ENCODE measurements at regions not wholly inside any gene's neighbourhood (a gene's known extent, or its start where the extent isn't known, plus 50 kb on each side); places are given as distances from the start of the nearest gene placed in this dataset.
"Not testable (repeated sequence)": the region's sequence is repeated elsewhere in the genome, so short reads cannot be mapped to it uniquely, and the experiment has no call there.

DNA sequence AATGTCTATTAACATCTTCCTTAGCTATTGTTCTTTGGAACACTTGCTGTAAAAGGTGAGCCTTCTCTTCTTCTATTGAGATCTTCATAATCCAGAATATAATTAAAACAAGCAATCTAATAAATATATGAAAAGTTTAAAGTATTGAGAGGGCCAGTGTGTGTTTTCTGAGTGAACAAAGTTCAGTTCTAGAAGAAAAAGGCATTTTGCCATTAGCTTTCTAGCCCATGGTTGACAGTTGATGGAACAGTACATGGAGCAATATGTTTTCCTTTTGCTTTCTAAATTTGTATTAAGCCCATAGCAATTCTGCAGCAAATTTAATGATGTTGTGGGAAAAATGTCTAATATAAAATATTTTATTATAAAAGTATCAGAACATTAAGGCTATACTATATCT is 853.0 kb downstream of the TRHDE start:
- Mint-ChIP-seq H3K36me3 (no peaks in the 10 kb centered on the region), H3K27ac (no peak overlapping the region), H3K9me3 (peaks cover 5% of the 10 kb centered on the region), H3K4me1 (no peaks in the 10 kb centered on the region), H3K27me3 (no peaks in the 10 kb centered on the region), H3K4me3 (no peak overlapping the region)
- DNase-seq (ENCODE audit: low spot score in 2 of 2) (no peak), ATAC-seq (ENCODE audit: low read depth) (no peak)

DNA sequence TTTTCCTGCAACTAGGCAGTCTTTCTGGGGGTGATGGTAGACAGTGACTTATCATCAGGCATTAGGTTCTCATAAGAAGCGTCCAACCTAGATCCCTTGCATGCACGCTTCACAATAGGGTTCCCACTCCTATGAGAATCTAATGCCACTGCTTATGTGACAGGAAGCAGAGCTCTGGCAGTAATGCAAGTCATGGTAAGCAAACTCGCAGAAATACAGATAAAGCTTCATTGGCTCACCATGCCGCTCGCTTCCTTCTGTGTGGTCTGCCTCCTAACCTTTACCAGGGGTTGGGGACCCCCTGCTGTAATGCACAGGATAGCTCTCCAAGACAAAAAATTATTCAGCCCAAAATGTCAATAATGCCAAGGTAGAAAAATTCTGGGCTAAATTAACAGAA is 864.2 kb downstream of the TRHDE start:
- Mint-ChIP-seq H3K4me3 (no peak overlapping the region), H3K9me3 (no peaks in the 10 kb centered on the region), H3K27me3 (no peaks in the 10 kb centered on the region), H3K36me3 (no peaks in the 10 kb centered on the region), H3K4me1 (no peaks in the 10 kb centered on the region), H3K27ac (no peak overlapping the region)
- ATAC-seq (ENCODE audit: low read depth) (no peak), DNase-seq (ENCODE audit: low spot score in 2 of 2) (no peak)

DNA sequence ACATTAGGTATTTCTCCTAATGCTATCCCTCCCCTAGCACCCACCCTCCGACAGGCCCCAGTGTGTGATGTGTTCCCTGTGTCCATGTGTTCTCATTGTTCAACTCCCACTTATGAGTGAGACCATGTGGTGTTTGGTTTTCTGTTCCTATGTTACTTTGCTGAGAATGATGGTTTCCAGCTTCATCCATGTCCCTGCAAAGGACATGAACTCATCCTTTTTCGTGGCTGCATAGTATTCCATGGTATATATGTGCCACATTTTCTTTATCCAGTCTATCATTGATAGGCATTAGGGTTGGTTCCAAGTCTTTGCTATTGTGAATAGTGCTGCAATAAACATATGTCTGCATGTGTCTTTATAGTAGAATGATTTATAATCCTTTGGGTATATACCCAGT is 867.5 kb downstream of the TRHDE start:
- not testable (repeated sequence) for H3K27ac Mint-ChIP-seq; H3K27me3 Mint-ChIP-seq; H3K36me3 Mint-ChIP-seq; H3K4me3 Mint-ChIP-seq; DNase-seq (ENCODE audit: low spot score in 2 of 2); H3K9me3 Mint-ChIP-seq; ATAC-seq (ENCODE audit: low read depth); H3K4me1 Mint-ChIP-seq

- H3K27ac Mint-ChIP-seq: no peak overlapping the region
- DNase-seq (ENCODE audit: low spot score in 2 of 2) (no peak), ATAC-seq (ENCODE audit: low read depth) (no peak)
- no peak overlapping the region for H3K4me3 Mint-ChIP-seq
- no peaks in the 10 kb centered on the region for H3K36me3 Mint-ChIP-seq
- H3K4me1 Mint-ChIP-seq: no peaks in the 10 kb centered on the region
- H3K9me3 Mint-ChIP-seq: peaks cover 1% of the 10 kb centered on the region
- H3K27me3 Mint-ChIP-seq: no peaks in the 10 kb centered on the region
Observed at GRCh38 chr12:73158341-73158740, 886.2 kb downstream of the TRHDE start.

GRCh38 chr12:73159954-73160353 is 887.8 kb downstream of the TRHDE start:
- DNase-seq (ENCODE audit: low spot score in 2 of 2) (no peak), ATAC-seq (ENCODE audit: low read depth) (no peak)
- Mint-ChIP-seq H3K27ac (no peak overlapping the region), H3K4me1 (no peaks in the 10 kb centered on the region), H3K9me3 (peaks cover 1% of the 10 kb centered on the region), H3K27me3 (no peaks in the 10 kb centered on the region), H3K4me3 (no peak overlapping the region), H3K36me3 (no peaks in the 10 kb centered on the region)

- ATAC-seq (ENCODE audit: low read depth) (no peak), DNase-seq (ENCODE audit: low spot score in 2 of 2) (no peak)
- Mint-ChIP-seq H3K9me3 (peaks cover 1% of the 10 kb centered on the region), H3K36me3 (no peaks in the 10 kb centered on the region), H3K4me3 (no peak overlapping the region), H3K27ac (no peak overlapping the region), H3K27me3 (no peaks in the 10 kb centered on the region), H3K4me1 (no peaks in the 10 kb centered on the region)
Observed at GRCh38 chr12:73161970-73162369, 889.8 kb downstream of the TRHDE start.

DNA sequence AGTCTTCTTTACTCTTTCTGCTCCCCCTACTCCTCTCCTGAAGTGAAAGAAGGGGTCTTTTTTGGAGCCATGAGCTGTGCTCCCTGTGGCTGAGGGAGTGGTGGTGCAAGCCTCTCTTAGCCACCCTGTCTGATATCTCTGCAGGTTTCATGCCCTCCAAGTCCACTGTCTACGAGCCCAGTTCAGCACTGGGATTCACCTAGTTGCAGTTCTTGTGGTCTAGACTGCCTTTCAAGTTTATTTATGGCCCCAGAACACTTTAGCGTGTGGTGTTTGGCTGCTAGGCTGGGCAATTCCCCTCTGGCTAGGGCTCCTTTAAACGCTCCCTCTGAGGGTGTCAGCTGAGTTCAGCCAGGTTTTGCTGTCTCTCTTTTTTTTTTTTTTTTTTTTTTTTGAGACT is 908.6 kb downstream of the TRHDE start:
- no peaks in the 10 kb centered on the region for H3K4me1 Mint-ChIP-seq
- H3K36me3 Mint-ChIP-seq: no peaks in the 10 kb centered on the region

DNA sequence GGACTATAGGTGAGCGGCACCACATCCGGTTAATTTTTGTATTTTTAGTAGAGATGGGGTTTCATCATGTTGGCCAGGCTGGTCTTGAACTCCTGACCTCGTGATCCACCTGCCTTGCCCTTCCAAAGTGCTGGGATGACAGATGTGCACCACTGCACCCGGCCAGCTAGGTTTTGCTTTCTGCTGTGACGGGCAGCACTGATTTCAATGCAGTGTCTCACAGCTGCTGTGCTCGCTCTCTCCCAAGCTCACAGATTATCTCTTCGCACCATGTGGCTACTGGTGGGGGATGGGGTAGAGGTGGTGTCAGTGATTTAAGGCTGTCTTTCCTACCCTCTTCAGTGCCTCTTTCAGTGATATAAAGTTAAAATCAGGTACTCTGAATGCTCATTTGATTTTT is 909.1 kb downstream of the TRHDE start:
- Mint-ChIP-seq H3K27ac (no peak overlapping the region), H3K9me3 (peaks cover 13% of the 10 kb centered on the region), H3K4me1 (no peaks in the 10 kb centered on the region), H3K36me3 (no peaks in the 10 kb centered on the region), H3K27me3 (no peaks in the 10 kb centered on the region), H3K4me3 (no peak overlapping the region)
- DNase-seq (ENCODE audit: low spot score in 2 of 2) (no peak), ATAC-seq (ENCODE audit: low read depth) (no peak)

More for the DNA sequence above, 908.6 kb downstream of the TRHDE start:
- no peak overlapping the region for H3K4me3 Mint-ChIP-seq
- H3K27ac Mint-ChIP-seq: no peak overlapping the region
- DNase-seq (ENCODE audit: low spot score in 2 of 2) (no peak), ATAC-seq (ENCODE audit: low read depth) (no peak)
- no peaks in the 10 kb centered on the region for H3K27me3 Mint-ChIP-seq
- peaks cover 12% of the 10 kb centered on the region for H3K9me3 Mint-ChIP-seq

DNA sequence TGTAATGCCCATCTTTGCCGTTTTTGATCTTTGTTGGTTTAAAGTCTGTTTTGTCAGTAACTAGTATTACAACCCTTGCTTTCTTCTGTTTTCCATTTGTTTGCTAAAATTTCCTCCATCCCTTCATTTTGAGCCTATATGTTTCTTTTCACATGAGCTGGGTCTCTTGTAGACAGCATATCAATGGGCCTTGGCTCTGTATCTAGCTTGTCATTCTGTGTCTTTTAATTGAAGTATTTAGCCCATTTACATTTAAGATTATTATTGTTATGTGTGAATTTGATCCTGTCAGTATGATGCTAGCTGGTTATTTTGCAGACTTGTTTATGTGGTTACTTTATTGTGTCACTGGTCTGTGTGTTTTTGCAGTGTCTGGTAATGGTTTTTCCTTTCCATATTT is 913.2 kb downstream of the TRHDE start:
- Mint-ChIP-seq H3K27ac (no peak overlapping the region), H3K36me3 (no peaks in the 10 kb centered on the region), H3K4me1 (no peaks in the 10 kb centered on the region), H3K4me3 (no peak overlapping the region), H3K27me3 (no peaks in the 10 kb centered on the region), H3K9me3 (peaks cover 20% of the 10 kb centered on the region)
- ATAC-seq (ENCODE audit: low read depth) (no peak), DNase-seq (ENCODE audit: low spot score in 2 of 2) (no peak)

DNA sequence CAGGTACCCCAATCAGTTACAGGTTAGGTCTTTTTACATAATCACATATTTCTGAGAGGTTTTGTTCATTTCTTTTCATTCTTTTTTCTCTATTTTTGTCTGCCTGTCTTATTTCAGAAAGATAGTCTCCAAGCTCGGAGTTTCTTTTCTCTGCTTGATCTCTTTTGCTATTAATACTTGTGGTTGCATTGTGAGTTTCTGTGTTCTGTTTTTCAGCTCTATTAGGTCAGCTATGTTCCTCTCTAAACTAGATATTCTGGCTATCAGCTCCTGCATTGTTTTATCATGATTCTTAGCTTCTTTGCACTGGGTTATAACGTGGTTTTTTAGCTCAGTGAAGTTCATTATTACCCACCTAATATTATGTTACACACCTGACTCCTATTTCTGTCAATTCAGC is 914.1 kb downstream of the TRHDE start:
- no peak overlapping the region for H3K27ac Mint-ChIP-seq
- no peaks in the 10 kb centered on the region for H3K27me3 Mint-ChIP-seq
- H3K4me1 Mint-ChIP-seq: no peaks in the 10 kb centered on the region
- H3K4me3 Mint-ChIP-seq: no peak overlapping the region
- DNase-seq (ENCODE audit: low spot score in 2 of 2) (no peak), ATAC-seq (ENCODE audit: low read depth) (no peak)
- H3K9me3 Mint-ChIP-seq: peaks cover 22% of the 10 kb centered on the region
- no peaks in the 10 kb centered on the region for H3K36me3 Mint-ChIP-seq

- Mint-ChIP-seq H3K9me3 (peaks cover 21% of the 10 kb centered on the region), H3K27me3 (no peaks in the 10 kb centered on the region), H3K4me3 (no peak overlapping the region), H3K36me3 (no peaks in the 10 kb centered on the region), H3K27ac (no peak overlapping the region), H3K4me1 (no peaks in the 10 kb centered on the region)
- no peak for DNase-seq (ENCODE audit: low spot score in 2 of 2)
- no peak for ATAC-seq (ENCODE audit: low read depth)
Observed at GRCh38 chr12:73187765-73188164, 915.6 kb downstream of the TRHDE start.

DNA sequence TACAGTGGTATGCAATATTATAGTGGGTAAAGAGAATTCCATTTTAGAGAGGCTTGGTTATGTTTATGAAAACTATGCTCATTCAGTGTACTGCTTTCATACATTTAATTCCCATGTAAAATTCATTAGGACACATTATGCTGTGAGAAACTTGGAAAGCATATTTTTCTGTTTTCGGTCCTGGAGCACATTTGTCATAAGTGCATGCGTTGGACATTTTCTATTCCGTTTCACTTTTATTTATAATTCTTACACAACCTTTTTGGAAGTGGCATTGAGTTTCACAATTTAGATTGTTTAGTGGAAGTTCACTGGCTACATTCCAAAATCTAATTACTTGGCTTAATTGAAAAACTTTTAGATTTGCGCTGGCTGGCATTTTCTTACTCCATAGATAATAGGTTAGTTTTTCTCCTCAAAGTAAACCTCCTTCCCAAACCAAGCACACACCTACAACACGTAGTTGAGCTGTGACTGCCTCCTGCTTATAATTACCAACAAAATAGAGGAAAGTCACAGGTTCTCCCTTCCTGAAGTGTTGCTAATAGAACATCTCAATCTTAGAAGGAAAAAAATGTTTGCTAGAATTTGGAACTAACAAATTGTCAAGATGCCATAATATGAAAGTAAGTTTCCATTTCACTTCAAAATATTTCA is 938.5 kb downstream of the TRHDE start:
- DNase-seq (ENCODE audit: low spot score in 2 of 2): no peak
- Mint-ChIP-seq H3K9me3 (peaks cover 2% of the 10 kb centered on the region), H3K36me3 (no peaks in the 10 kb centered on the region), H3K27ac (no peak overlapping the region), H3K4me3 (no peak overlapping the region), H3K27me3 (no peaks in the 10 kb centered on the region), H3K4me1 (no peaks in the 10 kb centered on the region)
- ATAC-seq (ENCODE audit: low read depth): no peak

GRCh38 chr12:73220951-73221350 is 948.8 kb downstream of the TRHDE start:
- Mint-ChIP-seq H3K27ac (no peak overlapping the region), H3K27me3 (no peaks in the 10 kb centered on the region), H3K9me3 (no peaks in the 10 kb centered on the region), H3K36me3 (no peaks in the 10 kb centered on the region), H3K4me1 (no peaks in the 10 kb centered on the region), H3K4me3 (no peak overlapping the region)
- ATAC-seq (ENCODE audit: low read depth) (no peak), DNase-seq (ENCODE audit: low spot score in 2 of 2) (no peak)

- H3K27me3 Mint-ChIP-seq: no peaks in the 10 kb centered on the region
- H3K27ac Mint-ChIP-seq: no peak overlapping the region
- H3K36me3 Mint-ChIP-seq: no peaks in the 10 kb centered on the region
- no peak for ATAC-seq (ENCODE audit: low read depth)
- no peak overlapping the region for H3K4me3 Mint-ChIP-seq
- H3K9me3 Mint-ChIP-seq: no peaks in the 10 kb centered on the region
- no peak for DNase-seq (ENCODE audit: low spot score in 2 of 2)
- no peaks in the 10 kb centered on the region for H3K4me1 Mint-ChIP-seq
Observed at GRCh38 chr12:73221398-73221797, 949.2 kb downstream of the TRHDE start.

GRCh38 chr12:73221836-73222235 is 949.7 kb downstream of the TRHDE start:
- Mint-ChIP-seq H3K27me3 (no peaks in the 10 kb centered on the region), H3K4me3 (no peak overlapping the region), H3K27ac (no peak overlapping the region), H3K9me3 (no peaks in the 10 kb centered on the region), H3K4me1 (no peaks in the 10 kb centered on the region), H3K36me3 (no peaks in the 10 kb centered on the region)
- ATAC-seq (ENCODE audit: low read depth) (no peak), DNase-seq (ENCODE audit: low spot score in 2 of 2) (no peak)

All from memory B cell (primary cell).